IMR-90 (cell line): ENCODE measurements at regions not wholly inside any gene's neighbourhood (a gene's known extent, or its start where the extent isn't known, plus 50 kb on each side); places are given as distances from the start of the nearest gene placed in this dataset.
A peak's percentile ranks its signal among the peaks of the same experiment; 100 is the strongest.

ENCODE experiments used
- ATAC-seq: fragments of 200-7000 bp; cut with Tn5 transposase; 2 replicates; pipeline ENCODE4 v1.9.1; 2020; ENCODE audit warnings: low read depth, mild to moderate bottlenecking, moderate library complexity
- BruUV-seq: library from RNA; stranded (reverse); fragments of 400-500 nt; replicated peaks from 2 replicates; lab custom pipeline; 2021; lab: Mats Ljungman, UMichigan
- CTCF ChIA-PET: fragments of 300-600 bp; formaldehyde crosslinking; extraction: SDS; loops from one replicate; lab custom pipeline; 2021; ENCODE audit warnings: antibody characterized with exemption; lab: Yijun Ruan, JAX
- POLR2A ChIA-PET: fragments of 300-600 bp; sonication (Branson Sonifier 250); formaldehyde crosslinking; loops from one replicate; lab custom pipeline; 2022; ENCODE audit warnings: antibody characterized with exemption; ENCODE audit not compliant: unreplicated experiment; lab: Charles Lee
- DNase-seq: peaks from one replicate; pipeline ENCODE4 v3.0.0; 2013
- H2AFZ ChIP-seq: replicated peaks from 2 replicates; pipeline ENCODE3; 2013; ENCODE audit warnings: low read length, mild to moderate bottlenecking; ENCODE audit not compliant: poor library complexity
- H2AK5ac ChIP-seq: 2 replicates; pipeline ENCODE4 v1.6.1; 2013; ENCODE audit warnings: low read depth, low read length, inconsistent platforms
- H2AK9ac ChIP-seq: replicated peaks from 2 replicates; pipeline ENCODE3; 2013; ENCODE audit warnings: mild to moderate bottlenecking, low read depth, low read length, moderate library complexity; ENCODE audit not compliant: poor library complexity
- H2BK120ac ChIP-seq: 2 replicates; pipeline ENCODE4 v1.6.1; 2013; ENCODE audit warnings: low read depth, low read length, inconsistent platforms
- H2BK15ac ChIP-seq: 3 replicates; pipeline ENCODE4 v1.6.1; 2013; ENCODE audit warnings: low read depth, low read length, inconsistent platforms
- H2BK20ac ChIP-seq: 2 replicates; pipeline ENCODE4 v1.6.1; 2013; ENCODE audit warnings: low read depth, mild to moderate bottlenecking, inconsistent platforms, low read length, moderate library complexity
- H2BK5ac ChIP-seq: 2 replicates; pipeline ENCODE4 v1.6.1; 2013; ENCODE audit warnings: mild to moderate bottlenecking, low read depth, low read length, inconsistent platforms; ENCODE audit not compliant: poor library complexity, severe bottlenecking
- H3K14ac ChIP-seq: replicated peaks from 2 replicates; pipeline ENCODE4 v1.6.1; 2013; ENCODE audit warnings: low read depth, low read length, inconsistent platforms
- H3K18ac ChIP-seq: 2 replicates; pipeline ENCODE4 v1.6.1; 2013; ENCODE audit warnings: low read depth, low read length, control low read depth
- H3K23ac ChIP-seq: 2 replicates; pipeline ENCODE4 v1.6.1; 2013; ENCODE audit warnings: low read depth, low read length, inconsistent platforms
- H3K27ac ChIP-seq: 2 replicates; pipeline ENCODE4 v1.5.1; 2013; ENCODE audit warnings: mild to moderate bottlenecking, control low read depth, low read length; ENCODE audit not compliant: insufficient read depth
- H3K27me3 ChIP-seq: 2 replicates; pipeline ENCODE4 v1.6.1; 2013; ENCODE audit warnings: low read length; ENCODE audit not compliant: control insufficient read depth, insufficient read depth
- H3K36me3 ChIP-seq: 2 replicates; pipeline ENCODE4 v1.6.1; 2013; ENCODE audit warnings: low read length, mixed read lengths; ENCODE audit not compliant: control insufficient read depth, insufficient read depth
- H3K4ac ChIP-seq: 2 replicates; pipeline ENCODE4 v1.6.1; 2013; ENCODE audit warnings: low read depth, low read length, inconsistent platforms
- H3K4me1 ChIP-seq: 2 replicates; pipeline ENCODE4 v1.6.1; 2013; ENCODE audit warnings: low read length, mixed read lengths; ENCODE audit not compliant: control insufficient read depth, insufficient read depth
- H3K4me2 ChIP-seq: 2 replicates; pipeline ENCODE4 v1.6.1; 2013; ENCODE audit warnings: low read depth, mild to moderate bottlenecking, control low read depth, low read length, moderate library complexity
- H3K4me3 ChIP-seq: 2 replicates; pipeline ENCODE4 v1.5.1; 2013; ENCODE audit warnings: low read depth, mild to moderate bottlenecking, control low read depth, low read length, moderate library complexity; ENCODE audit not compliant: insufficient read depth
- H3K56ac ChIP-seq: 2 replicates; pipeline ENCODE4 v1.6.1; 2013; ENCODE audit warnings: low read length, inconsistent platforms; ENCODE audit not compliant: insufficient read depth; ENCODE audit errors: extremely low read depth
- H3K79me1 ChIP-seq, 2 experiments: 2 replicates each; pipeline ENCODE4 v1.6.1; 2013; ENCODE audit warnings: low read length in 2 of 2, inconsistent platforms in 1 of 2, low read depth in 1 of 2
- H3K9ac ChIP-seq: 2 replicates; pipeline ENCODE4 v1.6.1; 2013; ENCODE audit warnings: low read depth, low read length, control low read depth
- H3K9me1 ChIP-seq: 2 replicates; pipeline ENCODE4 v1.6.1; 2013; ENCODE audit warnings: low read length, inconsistent platforms; ENCODE audit not compliant: insufficient read depth
- H3K9me3 ChIP-seq: 2 replicates; pipeline ENCODE4 v1.6.1; 2013; ENCODE audit warnings: low read length; ENCODE audit not compliant: control insufficient read depth, insufficient read depth
- H4K20me1 ChIP-seq: 2 replicates; pipeline ENCODE4 v1.6.1; 2013; ENCODE audit warnings: low read length, inconsistent platforms; ENCODE audit not compliant: insufficient read depth
- H4K5ac ChIP-seq: 2 replicates; pipeline ENCODE4 v1.6.1; 2013; ENCODE audit warnings: mild to moderate bottlenecking, low read depth, low read length, control low read depth
- H4K8ac ChIP-seq, 2 experiments: 2 replicates each; pipeline ENCODE4 v1.6.1; 2013; ENCODE audit warnings: low read depth in 2 of 2, low read length in 2 of 2, control low read depth in 1 of 2, inconsistent platforms in 1 of 2
- H4K91ac ChIP-seq: 2 replicates; pipeline ENCODE4 v1.6.1; 2013; ENCODE audit warnings: low read depth, low read length, inconsistent platforms; ENCODE audit not compliant: insufficient read depth
- BHLHE40 ChIP-seq: fragments of 150-350 bp; IDR thresholded peaks from 2 replicates; pipeline ENCODE4 v1.6.1; 2016; ENCODE audit warnings: mild to moderate bottlenecking, low read depth, low read length
- CEBPB ChIP-seq: IDR thresholded peaks from 2 replicates; pipeline ENCODE4 v1.6.1; 2012; ENCODE audit warnings: low read depth, low read length, improper control_type of control experiment
- CHD1 ChIP-seq: IDR thresholded peaks from 2 replicates; pipeline ENCODE4 v1.6.1; 2012; ENCODE audit warnings: low read depth, low read length, improper control_type of control experiment
- CTCF ChIP-seq: conservative IDR thresholded peaks from 2 replicates; pipeline ENCODE4 v1.5.1; 2012; ENCODE audit warnings: mild to moderate bottlenecking, low read depth, low read length, improper control_type of control experiment
- ELK1 ChIP-seq: fragments of 150-350 bp; IDR thresholded peaks from 2 replicates; pipeline ENCODE4 v1.6.1; 2016; ENCODE audit warnings: low read depth, mild to moderate bottlenecking, low read length, moderate library complexity, borderline replicate concordance
- FOS ChIP-seq: fragments of 150-350 bp; IDR thresholded peaks from 2 replicates; pipeline ENCODE4 v1.6.1; 2016; ENCODE audit warnings: low read depth, low read length
- MAZ ChIP-seq: IDR thresholded peaks from 2 replicates; pipeline ENCODE4 v1.6.1; 2012; ENCODE audit warnings: low read depth, mild to moderate bottlenecking, low read length, improper control_type of control experiment, moderate library complexity, borderline replicate concordance
- MXI1 ChIP-seq: IDR thresholded peaks from 2 replicates; pipeline ENCODE4 v1.6.1; 2012; ENCODE audit warnings: low read depth, mild to moderate bottlenecking, low read length, moderate library complexity, borderline replicate concordance
- NFE2L2 ChIP-seq: fragments of 150-350 bp; IDR thresholded peaks from 2 replicates; pipeline ENCODE4 v1.6.1; 2016; ENCODE audit warnings: low read depth, mild to moderate bottlenecking, low read length
- POLR2A ChIP-seq: IDR thresholded peaks from 2 replicates; pipeline ENCODE4 v1.6.1; 2012; ENCODE audit warnings: mild to moderate bottlenecking, low read depth, low read length
- RAD21 ChIP-seq: IDR thresholded peaks from 2 replicates; pipeline ENCODE4 v1.6.1; 2012; ENCODE audit warnings: low read length, improper control_type of control experiment
- RCOR1 ChIP-seq: IDR thresholded peaks from 2 replicates; pipeline ENCODE4 v1.6.1; 2012; ENCODE audit warnings: mild to moderate bottlenecking, low read length, improper control_type of control experiment; ENCODE audit not compliant: insufficient replicate concordance
- RFX5 ChIP-seq: IDR thresholded peaks from 2 replicates; pipeline ENCODE4 v1.8.0; 2012; ENCODE audit warnings: low read depth, mild to moderate bottlenecking, low read length, moderate library complexity
- SMC3 ChIP-seq: fragments of 150-350 bp; IDR thresholded peaks from 2 replicates; pipeline ENCODE4 v1.6.1; 2016; ENCODE audit warnings: low read depth, mild to moderate bottlenecking, antibody characterized with exemption, low read length, moderate library complexity
- USF2 ChIP-seq: fragments of 150-350 bp; IDR thresholded peaks from 2 replicates; pipeline ENCODE4 v1.6.1; 2017; ENCODE audit warnings: mild to moderate bottlenecking, antibody characterized with exemption, low read length, low read depth
- WGBS, 2 experiments: methylation state at CpG; one replicate each; pipeline versions ENCODE4 v1.1.5 to v1.1.7; 2013; ENCODE audit warnings: missing lambda C conversion rate in 2 of 2; ENCODE audit not compliant: insufficient read length in 1 of 2; ENCODE audit errors: extremely low coverage in 2 of 2; 5-methylcytosine and 5-hydroxymethylcytosine counted together
- dilution Hi-C: fragments of 300-500 bp; cut with HindIII; formaldehyde crosslinking; loops from one replicate; pipeline ENCODE4 v1.14.3; 2018; ENCODE audit warnings: low sequenced_read_pairs; ENCODE audit not compliant: unreplicated experiment
- in situ Hi-C: fragments of 300-500 bp; cut with MboI; formaldehyde crosslinking; loops from 3 replicates; pipeline ENCODE4 v1.14.3; 2019; ENCODE audit warnings: low sequenced_read_pairs, inconsistent platforms, mixed read lengths
- intact Hi-C: fragments of 100-400 bp; cut with micrococcal nuclease; formaldehyde crosslinking; loops from 2 replicates; pipeline ENCODE4 v1.10.0; 2022

- Histone ChIP-seq H2BK120ac (peak overlapping the region; percentile 81), H4K91ac (no peak overlapping the region), H3K23ac (no peak overlapping the region; the same call in 1 of the 2 replicates), H3K14ac (no peak overlapping the region), H3K4me1 (no peaks in the 10 kb centered on the region), H3K4ac (peak overlapping the region; percentile 80; the same call in 1 of the 2 replicates), H4K5ac (no peak overlapping the region), H3K27me3 (no peaks in the 10 kb centered on the region; the same call in 1 of the 2 replicates), H3K9me1 (no peaks in the 10 kb centered on the region), H3K56ac (no peak overlapping the region), H3K9ac (peak overlapping the region; percentile 48; the same call in 1 of the 2 replicates), H2BK15ac (no peak overlapping the region), H2BK20ac (peak overlapping the region; percentile 20; the same call in 1 of the 2 replicates), H3K4me3 (peak overlapping the region; percentile 32), H2AK5ac (no peak overlapping the region), H3K36me3 (no peaks in the 10 kb centered on the region), H3K79me1 (no peaks in the 10 kb centered on the region), H4K20me1 (no peaks in the 10 kb centered on the region), H2AFZ (peak overlapping the region; percentile 86), H3K4me2 (peak overlapping the region; percentile 90), H4K8ac (no peak overlapping the region), H2BK5ac (peak overlapping the region; percentile 22), H3K18ac (no peak overlapping the region), H2AK9ac (peak overlapping the region; percentile 58), H3K27ac (peak overlapping the region; percentile 61; the same call in 1 of the 2 replicates), H3K9me3 (no peaks in the 10 kb centered on the region)
- CTCF ChIA-PET: interaction anchor here (1.4 kb wide), 1 partner anchor 9 kb away, joined by 3 read pairs; no protein-coding TSS in a partner anchor
- no TSS peak for BruUV-seq
- in situ Hi-C loops (no loop called here), dilution Hi-C loops (no loop called here), intact Hi-C loops (loop anchor here (2.0 kb wide), 2 partner anchors 155 to 427 kb away; partner anchors contain the start of gene TSHZ1)
- DNase-seq (peak; percentile 80), ATAC-seq (peak; percentile 86)
- 0% methylated on average over 1 of the region's 16 CpGs; no CpG with 5 or more reads in 1 of the 2 experiments for WGBS, 2 experiments
- POLR2A ChIA-PET: interaction anchor here (0.6 kb wide), 1 partner anchor 599 kb away, joined by 4 read pairs; no protein-coding TSS in a partner anchor
- TF ChIP-seq FOS (no peak), CHD1 (no peak), USF2 (no peak), POLR2A (no peak), NFE2L2 (no peak), MAZ (no peak), CEBPB (peak; percentile 48; the same call in 1 of the 2 replicates), SMC3 (no peak), BHLHE40 (no peak), RAD21 (peak; percentile 39), ELK1 (no peak), MXI1 (0 out of 2 replicates have a peak, but pooled peaks have one; percentile 28), CTCF (peak; percentile 35), RFX5 (no peak), RCOR1 (no peak)
These were observed 210.8 kb upstream of the SMIM21 start for GRCh38 chr18:75638223-75638775.
